GM23338 (cell line): ENCODE measurements at regions not wholly inside any gene's neighbourhood (a gene's known extent, or its start where the extent isn't known, plus 50 kb on each side); places are given as distances from the start of the nearest gene placed in this dataset.

ENCODE experiments used
- ATAC-seq: fragments of 200-7000 bp; cut with Tn5 transposase; 3 replicates; pipeline ENCODE4 v1.9.1; 2020
- DNase-seq: peaks from one replicate; pipeline ENCODE4 v3.0.0-alpha.2; 2015; ENCODE audit warnings: low spot score
- H2AFZ ChIP-seq: fragments of 200-600 bp; sonication (generic); 2 replicates; pipeline ENCODE4 v1.8.0; 2016; ENCODE audit warnings: antibody characterized with exemption, mild to moderate bottlenecking, moderate library complexity
- H3F3A ChIP-seq: fragments of 200-600 bp; sonication (generic); replicated peaks from 2 replicates; pipeline ENCODE4 v1.8.0; 2017; ENCODE audit warnings: antibody characterized with exemption, mixed run types, low read depth
- H3K27ac ChIP-seq: fragments of 200-600 bp; sonication (generic); 2 replicates; pipeline ENCODE4 v1.6.1; 2016; ENCODE audit warnings: low read depth
- H3K27me3 ChIP-seq: fragments of 200-600 bp; sonication (generic); 2 replicates; pipeline ENCODE4 v1.8.0; 2016; ENCODE audit warnings: mild to moderate bottlenecking, mixed run types, moderate library complexity; ENCODE audit not compliant: insufficient read depth
- H3K36me3 ChIP-seq: fragments of 200-600 bp; sonication (generic); 2 replicates; pipeline ENCODE4 v1.8.0; 2016; ENCODE audit warnings: mild to moderate bottlenecking; ENCODE audit not compliant: insufficient read depth
- H3K4me1 ChIP-seq: fragments of 200-600 bp; sonication (generic); 2 replicates; pipeline ENCODE4 v1.8.0; 2016; ENCODE audit warnings: mild to moderate bottlenecking, moderate library complexity; ENCODE audit not compliant: insufficient read depth
- H3K4me2 ChIP-seq: fragments of 200-600 bp; sonication (generic); 2 replicates; pipeline ENCODE4 v1.7.1; 2017; ENCODE audit warnings: mixed run types
- H3K4me3 ChIP-seq: fragments of 200-600 bp; sonication (generic); 2 replicates; pipeline ENCODE4 v1.6.1; 2016; ENCODE audit warnings: mixed run types
- H3K79me2 ChIP-seq: fragments of 200-600 bp; sonication (generic); replicated peaks from 2 replicates; pipeline ENCODE4 v1.8.0; 2017; ENCODE audit warnings: mild to moderate bottlenecking; ENCODE audit not compliant: insufficient read depth
- H3K9me2 ChIP-seq: fragments of 200-600 bp; sonication (generic); 2 replicates; pipeline ENCODE4 v1.8.0; 2017; ENCODE audit not compliant: insufficient read depth
- H4K20me1 ChIP-seq: fragments of 200-600 bp; sonication (generic); replicated peaks from 2 replicates; pipeline ENCODE4 v1.8.0; 2017; ENCODE audit warnings: mild to moderate bottlenecking; ENCODE audit not compliant: insufficient read depth
- H3K27ac Mint-ChIP-seq: 2 replicates; pipeline ENCODE4 v1.8.0; 2020; ENCODE audit warnings: inconsistent platforms, mild to moderate bottlenecking, moderate library complexity, mixed read lengths
- H3K27me3 Mint-ChIP-seq: 3 replicates; pipeline ENCODE4 v1.8.0; 2022; ENCODE audit warnings: low read depth, mild to moderate bottlenecking, moderate library complexity, mixed read lengths, inconsistent platforms; ENCODE audit not compliant: insufficient read depth, poor library complexity
- H3K36me3 Mint-ChIP-seq: 3 replicates; pipeline ENCODE4 v1.8.0; 2021; ENCODE audit warnings: low read depth, mild to moderate bottlenecking, inconsistent platforms, moderate library complexity, mixed read lengths
- H3K4me1 Mint-ChIP-seq: 3 replicates; pipeline ENCODE4 v1.8.0; 2020; ENCODE audit warnings: mild to moderate bottlenecking, inconsistent platforms, mixed read lengths
- H3K4me3 Mint-ChIP-seq: 3 replicates; pipeline ENCODE4 v1.8.0; 2021; ENCODE audit warnings: moderate library complexity, mild to moderate bottlenecking, inconsistent platforms, mixed read lengths
- H3K9me3 Mint-ChIP-seq: 3 replicates; pipeline ENCODE4 v1.8.0; 2020; ENCODE audit warnings: moderate library complexity, mild to moderate bottlenecking, inconsistent platforms, mixed read lengths
- CREB1 ChIP-seq: fragments of 250-450 bp; sonication (Bioruptor Pico); IDR thresholded peaks from 2 replicates; pipeline ENCODE4 v1.5.0; 2020; ENCODE audit warnings: low read depth, mild to moderate bottlenecking, moderate library complexity
- CTCF ChIP-seq, 2 experiments: fragments of 200-600 bp in 1 of 2; sonication (generic) in 1 of 2; conservative IDR thresholded peaks; 2 replicates each; pipeline versions ENCODE4 v1.5.1 to v1.6.1; 2016 to 2017; ENCODE audit warnings: antibody characterized with exemption in 2 of 2, low read depth in 2 of 2, mild to moderate bottlenecking in 2 of 2, moderate library complexity in 1 of 2
- ETS1 ChIP-seq: IDR thresholded peaks from 2 replicates; pipeline ENCODE4 v1.6.1; 2016; ENCODE audit warnings: antibody characterized with exemption
- EZH2 ChIP-seq: fragments of 200-600 bp; sonication (generic); IDR thresholded peaks from one replicate; pipeline ENCODE4 v1.8.0; 2017; ENCODE audit warnings: antibody characterized with exemption, mild to moderate bottlenecking, low read depth; ENCODE audit not compliant: unreplicated experiment
- JUNB ChIP-seq: IDR thresholded peaks from one replicate; pipeline ENCODE4 v1.6.1; 2016; ENCODE audit warnings: antibody characterized with exemption; ENCODE audit not compliant: unreplicated experiment
- POLR2AphosphoS5 ChIP-seq: IDR thresholded peaks from 2 replicates; pipeline ENCODE4 v1.6.1; 2016; ENCODE audit warnings: antibody characterized with exemption, low read depth
- STAT1 ChIP-seq: IDR thresholded peaks from one replicate; pipeline ENCODE4 v1.6.1; 2016; ENCODE audit warnings: antibody characterized with exemption; ENCODE audit not compliant: unreplicated experiment

GRCh38 chr2:149814049-149814448 lies 226.5 kb upstream of the MMADHC start:
- Histone ChIP-seq H2AFZ (no peak overlapping the region), H3K4me2 (no peak overlapping the region), H3K27ac (no peak overlapping the region), H3K9me2 (peaks cover 8% of the 10 kb centered on the region; the same call in 1 of the 2 replicates), H3K27me3 (no peaks in the 10 kb centered on the region), H3K4me1 (peaks cover under 1% of the 10 kb centered on the region; the same call in 1 of the 2 replicates), H3K36me3 (no peaks in the 10 kb centered on the region), H3K4me3 (no peak overlapping the region), H4K20me1 (no peaks in the 10 kb centered on the region), H3K79me2 (no peaks in the 10 kb centered on the region), H3F3A (no peaks in the 10 kb centered on the region)
- Mint-ChIP-seq H3K27ac (no peak overlapping the region), H3K36me3 (no peaks in the 10 kb centered on the region), H3K9me3 (no peaks in the 10 kb centered on the region), H3K4me1 (peaks cover 6% of the 10 kb centered on the region; the same call in 2 of the 3 replicates), H3K27me3 (peaks cover 2% of the 10 kb centered on the region), H3K4me3 (no peak overlapping the region)
- DNase-seq (no peak), ATAC-seq (no peak)
- TF ChIP-seq POLR2AphosphoS5 (no peak), CTCF (conservative IDR thresholded peaks at IDR 0.05; ENCODE audit: low read depth in 2 of 2) (no peak), ETS1 (no peak)

- Histone ChIP-seq H4K20me1 (no peaks in the 10 kb centered on the region), H3K27me3 (no peaks in the 10 kb centered on the region), H3K79me2 (no peaks in the 10 kb centered on the region), H3K4me3 (no peak overlapping the region), H3F3A (no peaks in the 10 kb centered on the region), H3K9me2 (no peaks in the 10 kb centered on the region; the same call in 1 of the 2 replicates), H3K27ac (no peak overlapping the region), H3K4me2 (no peak overlapping the region), H3K36me3 (no peaks in the 10 kb centered on the region), H2AFZ (no peak overlapping the region), H3K4me1 (peaks cover 9% of the 10 kb centered on the region; the same call in 1 of the 2 replicates)
- H3K27me3 Mint-ChIP-seq = peaks cover 2% of the 10 kb centered on the region
- H3K4me1 Mint-ChIP-seq = peaks cover 5% of the 10 kb centered on the region; the same call in 2 of the 3 replicates
- no peak overlapping the region for H3K27ac Mint-ChIP-seq
- DNase-seq (no peak), ATAC-seq (no peak)
- no peak for TF ChIP-seq ETS1
- no peak for TF ChIP-seq STAT1
- TF ChIP-seq CREB1 = no peak
- TF ChIP-seq EZH2 = no peak
- no peak for TF ChIP-seq JUNB
- no peaks in the 10 kb centered on the region for H3K36me3 Mint-ChIP-seq
- no peak overlapping the region for H3K4me3 Mint-ChIP-seq
- no peaks in the 10 kb centered on the region for H3K9me3 Mint-ChIP-seq
Observed at GRCh38 chr2:149808556-149808955, 221.0 kb upstream of the MMADHC start.
